Lung (tissue), 11 donors: ENCODE measurements at regions not wholly inside any gene's neighbourhood (a gene's known extent, or its start where the extent isn't known, plus 50 kb on each side); places are given as distances from the start of the nearest gene placed in this dataset.

Source experiments
- ATAC-seq: fragments of 200-7000 bp; cut with Tn5 transposase; one replicate; pipeline ENCODE4 v1.9.1; 2020; ENCODE audit warnings: moderate number of reproducible peaks; ENCODE audit not compliant: insufficient read depth, low FRiP score
- DNase-seq, 3 donors: peaks; one replicate each; pipeline ENCODE4 v3.0.0-alpha.2; 2013 to 2017
- H3K27ac ChIP-seq, 2 donors: one replicate each; pipeline ENCODE4 v1.5.1; 2013; ENCODE audit warnings: mild to moderate bottlenecking in 2 of 2, moderate library complexity in 2 of 2, control low read depth in 1 of 2, inconsistent platforms in 1 of 2, low read depth in 1 of 2, low read length in 1 of 2
- H3K27me3 ChIP-seq, 3 donors: one replicate each; pipeline ENCODE4 v1.5.1; 2013; ENCODE audit warnings: low read length in 2 of 3; ENCODE audit not compliant: control insufficient read depth in 3 of 3, insufficient read depth in 3 of 3
- H3K36me3 ChIP-seq, 4 donors: one replicate each; pipeline ENCODE4 v1.5.1; 2013; ENCODE audit warnings: low read length in 4 of 4, mild to moderate bottlenecking in 1 of 4, moderate library complexity in 1 of 4; ENCODE audit not compliant: control insufficient read depth in 4 of 4, insufficient read depth in 4 of 4
- H3K4me1 ChIP-seq, 5 donors: one replicate each; pipeline ENCODE4 v1.5.1; 2013; ENCODE audit warnings: low read length in 5 of 5, mild to moderate bottlenecking in 2 of 5, moderate library complexity in 1 of 5; ENCODE audit not compliant: control insufficient read depth in 5 of 5, insufficient read depth in 5 of 5
- H3K4me3 ChIP-seq: one replicate; pipeline ENCODE4 v1.5.1; 2013; ENCODE audit warnings: mild to moderate bottlenecking, control low read depth, moderate library complexity
- H3K9ac ChIP-seq, 2 donors: one replicate each; pipeline ENCODE4 v1.5.1; 2013; ENCODE audit warnings: low read length in 2 of 2, control low read depth in 1 of 2; ENCODE audit not compliant: insufficient read depth in 1 of 2
- H3K9me3 ChIP-seq, 4 donors: one replicate each; pipeline ENCODE4 v1.5.1; 2013; ENCODE audit warnings: low read length in 3 of 4, mild to moderate bottlenecking in 1 of 4, moderate library complexity in 1 of 4; ENCODE audit not compliant: control insufficient read depth in 4 of 4, insufficient read depth in 3 of 4
- CTCF ChIP-seq: IDR thresholded peaks from 2 replicates; pipeline ENCODE4 v1.5.1; 2012; ENCODE audit warnings: mild to moderate bottlenecking; ENCODE audit errors: control extremely low read depth, extremely low read depth
- WGBS, 2 donors: extraction: QIAGEN DNeasy Blood & Tissue Kit; methylation state at CpG; one replicate each; pipeline ENCODE4 v1.1.7; 2013; 5-methylcytosine and 5-hydroxymethylcytosine counted together
- donor health status: control.
- donor health status: control.
- donor health status: Bipolar disorder and iron deficiency.
- donor health status: healthy.
- donor health status: DM: yes; HTN: yes; CAD: no.

GRCh38 chr2:239640676-239641578, 240.1 kb upstream of the HDAC4 start:
- Histone ChIP-seq H3K4me1 (no peaks in the 10 kb centered on the region), H3K27me3 (peaks cover 0 to 2% (median 0%) of the 10 kb centered on the region in 3 donors), H3K27ac (no peak overlapping the region), H3K36me3 (no peaks in the 10 kb centered on the region), H3K9ac (no peak overlapping the region), H3K9me3 (peaks cover 0 to 9% (median 1%) of the 10 kb centered on the region in 4 donors), H3K4me3 (no peak overlapping the region)
- no peak for TF ChIP-seq CTCF
- ATAC-seq (no peak), DNase-seq (no peak)
- WGBS, 2 donors = 89 to 92% methylated on average over 16 of the region's 16 CpGs

DNA sequence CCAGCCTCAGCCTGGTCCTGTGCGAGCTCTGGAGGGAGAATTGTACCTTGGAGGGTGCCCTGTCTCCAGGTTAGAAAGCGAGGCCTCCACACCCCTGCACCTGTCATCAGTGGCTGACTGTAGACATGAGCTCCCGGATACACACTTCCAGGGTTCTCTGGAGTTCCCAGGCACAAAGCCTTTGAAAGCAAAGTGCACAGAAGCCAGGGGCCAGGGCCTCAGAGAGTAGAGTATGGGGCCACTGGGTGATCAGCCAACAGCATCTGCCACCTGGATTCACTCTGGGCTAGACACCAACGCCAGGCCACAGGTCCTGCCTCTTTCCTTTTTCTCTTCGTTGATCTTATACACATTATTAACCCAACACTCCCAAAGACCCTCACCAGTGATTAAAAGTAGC, 239.4 kb upstream of the HDAC4 start:
- H3K4me1 ChIP-seq = no peaks in the 10 kb centered on the region
- no peak for ATAC-seq
- WGBS, 2 donors = 83 to 92% methylated on average over 5 of the region's 5 CpGs

GRCh38 chr2:239639421-239640185, 238.8 kb upstream of the HDAC4 start:
- H3K9me3 ChIP-seq = peaks cover 0 to 16% (median 1%) of the 10 kb centered on the region in 4 donors
- no peak for TF ChIP-seq CTCF
- H3K36me3 ChIP-seq = no peaks in the 10 kb centered on the region
- DNase-seq (no peak), ATAC-seq (no peak)
- H3K27me3 ChIP-seq = peaks cover 0 to 2% (median 0%) of the 10 kb centered on the region in 3 donors
- H3K9ac ChIP-seq = no peak overlapping the region
- H3K4me3 ChIP-seq = no peak overlapping the region
- H3K27ac ChIP-seq = no peak overlapping the region
- H3K4me1 ChIP-seq = no peaks in the 10 kb centered on the region
- WGBS, 2 donors = 86 to 92% methylated on average over 5 of the region's 5 CpGs

More for the DNA sequence above, 239.4 kb upstream of the HDAC4 start:
- Histone ChIP-seq H3K9me3 (peaks cover 0 to 12% (median 1%) of the 10 kb centered on the region in 4 donors), H3K9ac (no peak overlapping the region), H3K36me3 (no peaks in the 10 kb centered on the region), H3K4me3 (no peak overlapping the region), H3K27me3 (peaks cover 0 to 2% (median 0%) of the 10 kb centered on the region in 3 donors), H3K27ac (no peak overlapping the region)
- no peak for TF ChIP-seq CTCF
- no peak for DNase-seq
